Mesenchymal stem cell (in vitro differentiated cells and primary cell): ENCODE measurements at regions not wholly inside any gene's neighbourhood (a gene's known extent, or its start where the extent isn't known, plus 50 kb on each side); places are given as distances from the start of the nearest gene placed in this dataset.

Experiments
- DNase-seq: peaks from one replicate; pipeline ENCODE4 v3.0.0-alpha.2; 2013
- H2AFZ ChIP-seq: one replicate; pipeline ENCODE4 v1.6.1; 2013; ENCODE audit warnings: low read depth, mild to moderate bottlenecking, control low read depth, inconsistent platforms, low read length, moderate library complexity
- H2AK5ac ChIP-seq: 2 replicates; pipeline ENCODE4 v1.6.1; 2013; ENCODE audit warnings: low read length, moderate library complexity, mild to moderate bottlenecking, inconsistent platforms; ENCODE audit not compliant: severe bottlenecking
- H2BK120ac ChIP-seq: one replicate; pipeline ENCODE4 v1.6.1; 2013; ENCODE audit warnings: low read depth, mild to moderate bottlenecking, inconsistent platforms, low read length, moderate library complexity
- H2BK12ac ChIP-seq, 2 experiments: one replicate each; pipeline ENCODE4 v1.6.1; 2013; ENCODE audit warnings: inconsistent platforms in 2 of 2, low read length in 2 of 2, mild to moderate bottlenecking in 2 of 2, moderate library complexity in 2 of 2, control low read depth in 1 of 2
- H2BK15ac ChIP-seq: one replicate; pipeline ENCODE4 v1.6.1; 2013; ENCODE audit warnings: mild to moderate bottlenecking, low read depth, inconsistent platforms; ENCODE audit not compliant: poor library complexity, severe bottlenecking
- H2BK5ac ChIP-seq: 2 replicates; pipeline ENCODE4 v1.6.1; 2013; ENCODE audit warnings: low read depth, mild to moderate bottlenecking, low read length, control low read depth, inconsistent platforms; ENCODE audit not compliant: poor library complexity, severe bottlenecking
- H3K14ac ChIP-seq, 2 experiments: one replicate each; pipeline ENCODE4 v1.6.1; 2013; ENCODE audit warnings: inconsistent platforms in 2 of 2, low read length in 2 of 2, control low read depth in 1 of 2, mild to moderate bottlenecking in 1 of 2, moderate library complexity in 1 of 2
- H3K18ac ChIP-seq, 2 experiments: one replicate each; pipeline ENCODE4 v1.6.1; 2013; ENCODE audit warnings: inconsistent platforms in 2 of 2, low read length in 2 of 2, control low read depth in 1 of 2, low read depth in 1 of 2, mild to moderate bottlenecking in 1 of 2
- H3K23ac ChIP-seq, 2 experiments: one replicate each; pipeline ENCODE4 v1.6.1; 2013; ENCODE audit warnings: inconsistent platforms in 2 of 2, low read length in 2 of 2, mild to moderate bottlenecking in 2 of 2, moderate library complexity in 2 of 2, control low read depth in 1 of 2
- H3K27ac ChIP-seq: 2 replicates; pipeline ENCODE4 v1.5.1; 2013; ENCODE audit warnings: mild to moderate bottlenecking, moderate library complexity, low read length, control low read depth, inconsistent platforms; ENCODE audit not compliant: poor library complexity, severe bottlenecking
- H3K27me3 ChIP-seq, 2 experiments: 2 replicates each; pipeline versions ENCODE4 v1.6.1 to v1.7.0; 2013; ENCODE audit warnings: low read length in 2 of 2, mild to moderate bottlenecking in 2 of 2, moderate library complexity in 2 of 2, control low read depth in 1 of 2, inconsistent platforms in 1 of 2; ENCODE audit not compliant: control insufficient read depth in 1 of 2, insufficient read depth in 1 of 2
- H3K36me3 ChIP-seq, 2 experiments: 2 replicates each; pipeline versions ENCODE4 v1.6.1 to v1.7.0; 2013; ENCODE audit warnings: low read length in 2 of 2, control low read depth in 1 of 2, inconsistent platforms in 1 of 2, low read depth in 1 of 2, mild to moderate bottlenecking in 1 of 2; ENCODE audit not compliant: insufficient read depth in 2 of 2, control insufficient read depth in 1 of 2
- H3K4ac ChIP-seq, 2 experiments: one replicate each; pipeline ENCODE4 v1.6.1; 2013; ENCODE audit warnings: inconsistent platforms in 2 of 2, low read length in 2 of 2, mild to moderate bottlenecking in 2 of 2, moderate library complexity in 2 of 2, control low read depth in 1 of 2, low read depth in 1 of 2
- H3K4me1 ChIP-seq: 2 replicates; pipeline ENCODE4 v1.6.1; 2013; ENCODE audit warnings: low read depth, low read length, control low read depth; ENCODE audit not compliant: control insufficient read depth, insufficient read depth
- H3K4me2 ChIP-seq: 2 replicates; pipeline ENCODE4 v1.6.1; 2013; ENCODE audit warnings: low read length, mild to moderate bottlenecking, inconsistent platforms; ENCODE audit not compliant: poor library complexity, severe bottlenecking
- H3K4me3 ChIP-seq, 2 experiments: 2 replicates each; pipeline versions ENCODE4 v1.5.1 to v1.7.0; 2013; ENCODE audit warnings: low read length in 2 of 2, mild to moderate bottlenecking in 2 of 2, control low read depth in 1 of 2, low read depth in 1 of 2; ENCODE audit not compliant: insufficient read depth in 1 of 2
- H3K79me1 ChIP-seq: replicated peaks from 2 replicates; pipeline ENCODE4 v1.6.1; 2013; ENCODE audit warnings: mild to moderate bottlenecking, control low read depth, low read length, inconsistent platforms; ENCODE audit not compliant: poor library complexity, severe bottlenecking
- H3K9ac ChIP-seq: 2 replicates; pipeline ENCODE4 v1.7.0; 2013; ENCODE audit warnings: mild to moderate bottlenecking, low read length, moderate library complexity
- H3K9me3 ChIP-seq: 2 replicates; pipeline ENCODE4 v1.7.0; 2013; ENCODE audit warnings: mild to moderate bottlenecking, low read length; ENCODE audit not compliant: control insufficient read depth
- H4K8ac ChIP-seq: one replicate; pipeline ENCODE4 v1.6.1; 2013; ENCODE audit warnings: inconsistent platforms, mild to moderate bottlenecking, low read length, moderate library complexity
- H4K91ac ChIP-seq: one replicate; pipeline ENCODE4 v1.6.1; 2013; ENCODE audit warnings: mild to moderate bottlenecking, low read length, inconsistent platforms
- WGBS: methylation state at CpG from one replicate; pipeline ENCODE4 v1.1.7; 2013; ENCODE audit warnings: mixed read lengths; 5-methylcytosine and 5-hydroxymethylcytosine counted together

- H3K27ac ChIP-seq, result no peak overlapping the region
- no peak overlapping the region for H2AFZ ChIP-seq
- H3K36me3 ChIP-seq, result no peaks in the 10 kb centered on the region
- H2BK15ac ChIP-seq, result no peak overlapping the region
- DNase-seq, result no peak
- H3K9ac ChIP-seq, result no peak overlapping the region
- no peak overlapping the region for H4K8ac ChIP-seq
- no peak overlapping the region for H3K4me3 ChIP-seq
- H2BK12ac ChIP-seq, result no peak overlapping the region
- H3K27me3 ChIP-seq, result no peaks in the 10 kb centered on the region
- H3K23ac ChIP-seq, result no peak overlapping the region
- no peaks in the 10 kb centered on the region for H3K4me1 ChIP-seq
- no peak overlapping the region for H2AK5ac ChIP-seq
- 65% methylated on average over 2 of the region's 2 CpGs for WGBS
- H3K4me2 ChIP-seq, result no peak overlapping the region
- no peak overlapping the region for H3K18ac ChIP-seq
- H3K4ac ChIP-seq, result no peak overlapping the region
- H2BK5ac ChIP-seq, result no peak overlapping the region
- no peak overlapping the region for H2BK120ac ChIP-seq
- no peaks in the 10 kb centered on the region for H3K9me3 ChIP-seq
- no peak overlapping the region for H3K14ac ChIP-seq
- no peak overlapping the region for H4K91ac ChIP-seq
- no peaks in the 10 kb centered on the region for H3K79me1 ChIP-seq
These were observed 272.9 kb upstream of the EPHA4 start for GRCh38 chr2:221845021-221845365.

DNA sequence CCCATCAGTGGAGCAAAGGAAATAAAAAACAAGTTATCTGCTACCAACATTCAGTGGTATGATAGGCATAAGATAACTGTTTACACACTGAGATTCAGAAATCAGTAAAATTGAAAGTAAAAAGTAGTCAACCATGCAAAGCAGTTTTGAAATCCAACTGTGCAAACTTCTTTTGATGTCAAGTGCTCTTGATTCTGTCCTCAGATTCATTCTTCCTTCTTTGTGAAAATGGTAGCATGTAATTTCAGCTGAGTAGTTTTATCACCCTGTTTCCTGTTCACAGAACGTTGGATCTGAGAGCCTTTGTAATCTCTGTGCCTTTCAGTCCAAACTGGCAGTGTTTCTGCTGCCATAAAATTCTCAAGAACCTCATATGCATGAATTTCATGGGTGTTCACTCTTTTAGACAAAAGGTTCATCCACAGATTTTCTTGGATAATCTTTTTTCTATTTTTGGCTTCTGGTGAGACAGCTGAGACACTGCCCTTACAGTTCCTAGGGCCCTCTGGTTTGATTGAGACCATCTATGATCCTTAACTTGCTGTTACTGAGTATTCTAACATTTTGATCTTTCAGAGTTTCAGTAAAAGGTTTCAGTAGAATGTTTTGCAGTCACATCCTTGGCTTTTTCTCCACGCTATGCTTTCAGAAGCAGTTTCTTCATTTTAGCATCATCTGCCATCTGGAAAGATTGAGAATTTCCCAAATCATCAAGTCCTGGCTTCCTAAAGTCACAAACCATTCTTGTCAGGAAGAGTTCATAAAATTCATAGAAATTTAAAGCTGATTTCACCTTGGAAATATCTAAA is 272.3 kb upstream of the EPHA4 start:
- Histone ChIP-seq H3K27ac (no peak overlapping the region), H3K23ac (no peak overlapping the region), H3K36me3 (no peaks in the 10 kb centered on the region), H3K79me1 (no peaks in the 10 kb centered on the region), H4K8ac (no peak overlapping the region), H2BK5ac (no peak overlapping the region), H3K4me1 (no peaks in the 10 kb centered on the region), H4K91ac (no peak overlapping the region), H3K18ac (no peak overlapping the region), H3K4me3 (no peak overlapping the region), H3K9me3 (no peaks in the 10 kb centered on the region), H3K9ac (no peak overlapping the region), H3K4ac (no peak overlapping the region), H2AFZ (no peak overlapping the region), H3K4me2 (no peak overlapping the region), H2BK12ac (no peak overlapping the region), H3K27me3 (no peaks in the 10 kb centered on the region), H2BK15ac (no peak overlapping the region), H3K14ac (no peak overlapping the region), H2BK120ac (no peak overlapping the region), H2AK5ac (no peak overlapping the region)
- DNase-seq, result no peak
- WGBS, result 50% methylated on average over 2 of the region's 2 CpGs

GRCh38 chr2:221836095-221836494 is 264.0 kb upstream of the EPHA4 start:
- no peak overlapping the region for H2AK5ac ChIP-seq
- no peak overlapping the region for H2BK15ac ChIP-seq
- H4K8ac ChIP-seq, result no peak overlapping the region
- no peak for DNase-seq
- no peak overlapping the region for H3K4ac ChIP-seq
- no peak overlapping the region for H2BK120ac ChIP-seq
- H3K27ac ChIP-seq, result no peak overlapping the region
- H3K18ac ChIP-seq, result no peak overlapping the region
- no peak overlapping the region for H3K4me2 ChIP-seq
- H3K4me1 ChIP-seq, result no peaks in the 10 kb centered on the region
- H4K91ac ChIP-seq, result no peak overlapping the region
- no peak overlapping the region for H2AFZ ChIP-seq
- no peak overlapping the region for H3K23ac ChIP-seq
- no peaks in the 10 kb centered on the region for H3K9me3 ChIP-seq
- no peaks in the 10 kb centered on the region for H3K79me1 ChIP-seq
- H3K36me3 ChIP-seq, result no peaks in the 10 kb centered on the region
- 90% methylated on average over 2 of the region's 3 CpGs for WGBS
- no peak overlapping the region for H3K14ac ChIP-seq
- H3K4me3 ChIP-seq, result no peak overlapping the region
- H3K9ac ChIP-seq, result no peak overlapping the region
- H3K27me3 ChIP-seq, result no peaks in the 10 kb centered on the region
- H2BK12ac ChIP-seq, result no peak overlapping the region
- no peak overlapping the region for H2BK5ac ChIP-seq

DNA sequence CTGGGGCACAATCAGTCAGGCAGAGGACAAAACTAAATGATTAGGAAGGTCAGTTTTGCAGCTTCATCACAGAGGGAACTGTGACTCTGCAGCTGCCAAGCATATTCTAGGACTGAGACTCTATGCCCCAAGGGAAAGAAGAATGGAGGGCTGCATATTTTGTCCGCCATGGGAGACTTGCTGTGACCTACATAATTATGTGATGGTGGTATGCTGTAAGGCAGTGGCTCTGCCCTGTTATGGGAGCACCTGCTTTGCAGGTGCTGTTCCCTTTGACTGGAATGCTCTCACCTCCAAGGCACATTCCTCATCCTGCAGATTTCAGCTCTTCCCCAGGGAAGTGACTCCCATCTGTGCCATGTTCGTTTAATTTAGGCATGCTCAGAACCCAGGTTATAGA is 261.9 kb upstream of the EPHA4 start:
- no peak overlapping the region for H2AFZ ChIP-seq
- no peak overlapping the region for H3K27ac ChIP-seq
- no peak overlapping the region for H3K14ac ChIP-seq
- H4K91ac ChIP-seq, result no peak overlapping the region
- H3K27me3 ChIP-seq, result no peaks in the 10 kb centered on the region
- H3K79me1 ChIP-seq, result no peaks in the 10 kb centered on the region
- H3K18ac ChIP-seq, result no peak overlapping the region
- no peak overlapping the region for H2BK120ac ChIP-seq
- no peak overlapping the region for H3K9ac ChIP-seq
- H3K4me1 ChIP-seq, result no peaks in the 10 kb centered on the region
- no peak overlapping the region for H2BK15ac ChIP-seq
- H3K9me3 ChIP-seq, result no peaks in the 10 kb centered on the region
- H3K23ac ChIP-seq, result no peak overlapping the region
- no peak overlapping the region for H2BK5ac ChIP-seq
- no peak overlapping the region for H2AK5ac ChIP-seq
- no peak overlapping the region for H4K8ac ChIP-seq
- H3K4me3 ChIP-seq, result no peak overlapping the region
- H2BK12ac ChIP-seq, result no peak overlapping the region
- H3K36me3 ChIP-seq, result no peaks in the 10 kb centered on the region
- no peak overlapping the region for H3K4ac ChIP-seq
- 82% methylated on average over 1 of the region's 2 CpGs for WGBS
- no peak overlapping the region for H3K4me2 ChIP-seq
- DNase-seq, result no peak
